Activated CD8-positive, alpha-beta memory T cell treated with anti-CD3 and anti-CD28 coated beads for 36 hours (primary cell): ENCODE measurements at regions not wholly inside any gene's neighbourhood (a gene's known extent, or its start where the extent isn't known, plus 50 kb on each side); places are given as distances from the start of the nearest gene placed in this dataset.
"Not testable (repeated sequence)": the region's sequence is repeated elsewhere in the genome, so short reads cannot be mapped to it uniquely, and the experiment has no call there.

Experiments
- CTCF ChIA-PET: fragments of 350-600 bp; sonication (Branson Sonifier 250); formaldehyde crosslinking; loops from one replicate; lab custom pipeline; 2021; ENCODE audit warnings: antibody characterized with exemption; lab: Charles Lee
- POLR2A ChIA-PET: fragments of 350-600 bp; sonication (Branson Sonifier 250); formaldehyde crosslinking; loops from one replicate; lab custom pipeline; 2021; ENCODE audit warnings: antibody characterized with exemption; lab: Charles Lee

GRCh38 chr4:45316257-45316656 is 589.9 kb upstream of the GNPDA2 start:
- CTCF ChIA-PET: no interaction called here
- POLR2A ChIA-PET: no interaction called here

GRCh38 chr4:45302828-45303227 is 576.5 kb upstream of the GNPDA2 start:
- CTCF ChIA-PET: no interaction called here
- POLR2A ChIA-PET: no interaction called here

GRCh38 chr4:45294464-45294863 is 568.1 kb upstream of the GNPDA2 start:
- ChIA-PET POLR2A (no interaction called here), CTCF (no interaction called here)

GRCh38 chr4:45293335-45293734 is 567.0 kb upstream of the GNPDA2 start:
- CTCF ChIA-PET: no interaction called here
- POLR2A ChIA-PET: no interaction called here

GRCh38 chr4:45292844-45293243 is 566.5 kb upstream of the GNPDA2 start:
- POLR2A ChIA-PET: no interaction called here
- CTCF ChIA-PET: no interaction called here

GRCh38 chr4:45284400-45285085 is 558.2 kb upstream of the GNPDA2 start:
- ChIA-PET CTCF (no interaction called here), POLR2A (no interaction called here)

GRCh38 chr4:45283352-45283751 is 557.0 kb upstream of the GNPDA2 start:
- ChIA-PET CTCF (no interaction called here), POLR2A (no interaction called here)

GRCh38 chr4:45280121-45280520 is 553.8 kb upstream of the GNPDA2 start:
- POLR2A ChIA-PET: no interaction called here

GRCh38 chr4:45275862-45276261 is 549.5 kb upstream of the GNPDA2 start:
- ChIA-PET POLR2A (no interaction called here), CTCF (no interaction called here)

More at GRCh38 chr4:45280121-45280520, 553.8 kb upstream of the GNPDA2 start:
- CTCF ChIA-PET: no interaction called here

GRCh38 chr4:45248106-45248505 is 521.8 kb upstream of the GNPDA2 start:
- CTCF ChIA-PET, POLR2A ChIA-PET: not testable (repeated sequence)

- CTCF ChIA-PET: no interaction called here
- POLR2A ChIA-PET: no interaction called here
Measured at GRCh38 chr4:45241976-45242375, 515.6 kb upstream of the GNPDA2 start.

- ChIA-PET CTCF (no interaction called here), POLR2A (no interaction called here)
Measured at GRCh38 chr4:45229206-45229605, 502.9 kb upstream of the GNPDA2 start.

- ChIA-PET POLR2A (no interaction called here), CTCF (no interaction called here)
Measured at GRCh38 chr4:45215976-45216542, 489.7 kb upstream of the GNPDA2 start.

- POLR2A ChIA-PET, CTCF ChIA-PET: not testable (repeated sequence)
Measured at GRCh38 chr4:45208476-45208875, 482.1 kb upstream of the GNPDA2 start.

- POLR2A ChIA-PET, CTCF ChIA-PET: not testable (repeated sequence)
Measured at GRCh38 chr4:45207864-45208331, 481.5 kb upstream of the GNPDA2 start.

GRCh38 chr4:45207241-45207863 is 481.0 kb upstream of the GNPDA2 start:
- CTCF ChIA-PET, POLR2A ChIA-PET: not testable (repeated sequence)

GRCh38 chr4:45199736-45200135 is 473.4 kb upstream of the GNPDA2 start:
- POLR2A ChIA-PET: no interaction called here
- CTCF ChIA-PET: no interaction called here

- POLR2A ChIA-PET: no interaction called here
Measured at GRCh38 chr4:45188501-45188900, 462.1 kb upstream of the GNPDA2 start.

GRCh38 chr4:45186249-45186648 is 459.9 kb upstream of the GNPDA2 start:
- CTCF ChIA-PET: no interaction called here
- POLR2A ChIA-PET: no interaction called here

More at GRCh38 chr4:45188501-45188900, 462.1 kb upstream of the GNPDA2 start:
- CTCF ChIA-PET: no interaction called here

- ChIA-PET CTCF (no interaction called here), POLR2A (no interaction called here)
Measured at GRCh38 chr4:45183905-45184304, 457.5 kb upstream of the GNPDA2 start.

GRCh38 chr4:45172636-45173035 is 446.3 kb upstream of the GNPDA2 start:
- POLR2A ChIA-PET: no interaction called here

More at GRCh38 chr4:45172636-45173035, 446.3 kb upstream of the GNPDA2 start:
- CTCF ChIA-PET: no interaction called here
